ENCODE measurements at regions not wholly inside any gene's neighbourhood (a gene's known extent, or its start where the extent isn't known, plus 50 kb on each side); places are given as distances from the start of the nearest gene placed in this dataset.

- DNase-seq (ENCODE audit: low read depth in 4 of 4, low spot score in 2 of 4), result no peak
These were observed 98.8 kb downstream of the ADRA2C start for GRCh38 chr4:3864742-3865721.

- DNase-seq (ENCODE audit: low read depth in 4 of 4, low spot score in 2 of 4), result no peak
These were observed 100.0 kb downstream of the ADRA2C start for GRCh38 chr4:3865986-3866812.

- no peak for DNase-seq (ENCODE audit: low read depth in 4 of 4, low spot score in 2 of 4)
These were observed 100.6 kb downstream of the ADRA2C start for GRCh38 chr4:3866813-3867129.

GRCh38 chr4:3867403-3868100 is 101.4 kb downstream of the ADRA2C start:
- no peak for DNase-seq (ENCODE audit: low read depth in 4 of 4, low spot score in 2 of 4)

GRCh38 chr4:3868211-3869173 is 102.3 kb downstream of the ADRA2C start:
- peak in 2 of 4 donors; percentile 22 to 41 for DNase-seq (ENCODE audit: low read depth in 4 of 4, low spot score in 2 of 4)

GRCh38 chr4:3869174-3869572 is 103.0 kb downstream of the ADRA2C start:
- DNase-seq (ENCODE audit: low read depth in 4 of 4, low spot score in 2 of 4), result no peak

GRCh38 chr4:3869661-3870566 is 103.7 kb downstream of the ADRA2C start:
- DNase-seq (ENCODE audit: low read depth in 4 of 4, low spot score in 2 of 4), result no peak

- no peak for DNase-seq (ENCODE audit: low read depth in 4 of 4, low spot score in 2 of 4)
These were observed 104.4 kb downstream of the ADRA2C start for GRCh38 chr4:3870567-3870962.

GRCh38 chr4:3871181-3871852 is 105.1 kb downstream of the ADRA2C start:
- DNase-seq (ENCODE audit: low read depth in 4 of 4, low spot score in 2 of 4), result peak in 2 of 4 donors; percentile 28 to 33

GRCh38 chr4:3871881-3872833 is 106.0 kb downstream of the ADRA2C start:
- DNase-seq (ENCODE audit: low read depth in 4 of 4, low spot score in 2 of 4), result no peak

GRCh38 chr4:3872834-3873313 is 106.7 kb downstream of the ADRA2C start:
- no peak for DNase-seq (ENCODE audit: low read depth in 4 of 4, low spot score in 2 of 4)

GRCh38 chr4:3873408-3874027 is 107.3 kb downstream of the ADRA2C start:
- DNase-seq (ENCODE audit: low read depth in 4 of 4, low spot score in 2 of 4), result no peak

GRCh38 chr4:3874028-3874415 is 107.8 kb downstream of the ADRA2C start:
- no peak for DNase-seq (ENCODE audit: low read depth in 4 of 4, low spot score in 2 of 4)

- no peak for DNase-seq (ENCODE audit: low read depth in 4 of 4, low spot score in 2 of 4)
These were observed 108.4 kb downstream of the ADRA2C start for GRCh38 chr4:3874525-3875110.

GRCh38 chr4:3875466-3875865 is 109.3 kb downstream of the ADRA2C start:
- DNase-seq (ENCODE audit: low read depth in 4 of 4, low spot score in 2 of 4), result no peak
